HL-60 (cell line): ENCODE measurements at regions not wholly inside any gene's neighbourhood (a gene's known extent, or its start where the extent isn't known, plus 50 kb on each side); places are given as distances from the start of the nearest gene placed in this dataset.

Source experiments
- DNase-seq, 2 experiments: peaks; one replicate each; pipeline ENCODE4 v3.0.0-alpha.2; 2010 to 2020; ENCODE audit warnings: low read depth in 1 of 2, low spot score in 1 of 2
- H3K27ac ChIP-seq: fragments of 250-450 bp; sonication (Bioruptor Pico); replicated peaks from 2 replicates; pipeline ENCODE4 v1.5.1; 2020; ENCODE audit warnings: mild to moderate bottlenecking, moderate library complexity
- H3K27me3 ChIP-seq: fragments of 250-450 bp; sonication (Bioruptor Pico); 2 replicates; pipeline ENCODE4 v1.5.1; 2021; ENCODE audit warnings: mild to moderate bottlenecking, moderate library complexity; ENCODE audit not compliant: insufficient read depth, poor library complexity, severe bottlenecking
- H3K4me3 ChIP-seq: replicated peaks from 2 replicates; pipeline ENCODE4 v1.5.1; 2011; ENCODE audit warnings: mild to moderate bottlenecking, control low read depth, low read length; ENCODE audit not compliant: insufficient read depth
- CTCF ChIP-seq: IDR thresholded peaks from one replicate; pipeline ENCODE4 v1.5.1; 2011; ENCODE audit warnings: low read length, control low read depth, inconsistent platforms; ENCODE audit not compliant: insufficient read depth
- GABPA ChIP-seq: IDR thresholded peaks from 2 replicates; pipeline ENCODE4 v1.6.1; 2012; ENCODE audit warnings: low read depth
- POLR2AphosphoS5 ChIP-seq: IDR thresholded peaks from 2 replicates; pipeline ENCODE4 v1.6.1; 2012; ENCODE audit warnings: low read depth
- REST ChIP-seq: IDR thresholded peaks from 2 replicates; pipeline ENCODE4 v1.6.1; 2012; ENCODE audit warnings: low read depth; ENCODE audit not compliant: insufficient replicate concordance
- SPI1 ChIP-seq: IDR thresholded peaks from 2 replicates; pipeline ENCODE4 v1.6.1; 2012; ENCODE audit warnings: low read depth, mild to moderate bottlenecking, borderline replicate concordance

GRCh38 chr5:74275171-74275992 is 365.1 kb downstream of the ENC1 start:
- TF ChIP-seq POLR2AphosphoS5, result no peak
- no peak for TF ChIP-seq CTCF
- TF ChIP-seq SPI1, result no peak
- TF ChIP-seq GABPA, result no peak
- no peak for TF ChIP-seq REST
- peak; percentile 25 to 63 for DNase-seq
- Histone ChIP-seq H3K4me3 (no peak overlapping the region), H3K27ac (no peak overlapping the region), H3K27me3 (no peaks in the 10 kb centered on the region)

- Histone ChIP-seq H3K27me3 (no peaks in the 10 kb centered on the region), H3K4me3 (no peak overlapping the region), H3K27ac (no peak overlapping the region)
- TF ChIP-seq REST (no peak), POLR2AphosphoS5 (no peak), SPI1 (no peak), GABPA (no peak), CTCF (no peak)
- no peak for DNase-seq
These were observed 366.2 kb downstream of the ENC1 start for GRCh38 chr5:74274326-74274725.

- H3K27ac ChIP-seq, result no peak overlapping the region
- TF ChIP-seq GABPA (no peak), POLR2AphosphoS5 (no peak), SPI1 (no peak), REST (no peak), CTCF (no peak)
These were observed 367.6 kb downstream of the ENC1 start for GRCh38 chr5:74272831-74273451.

More at GRCh38 chr5:74272831-74273451, 367.6 kb downstream of the ENC1 start:
- H3K27me3 ChIP-seq, result no peaks in the 10 kb centered on the region
- DNase-seq, result no peak
- H3K4me3 ChIP-seq, result no peak overlapping the region
